ENCODE measurements at regions not wholly inside any gene's neighbourhood (a gene's known extent, or its start where the extent isn't known, plus 50 kb on each side); places are given as distances from the start of the nearest gene placed in this dataset.

GRCh38 chrX:138925330-138925729 lies 213.8 kb upstream of the FGF13 start:
- no peak for TF ChIP-seq EZH2 (IDR thresholded peaks at IDR 0.05)
- TF ChIP-seq CTCF (IDR thresholded peaks at IDR 0.05): no peak
